Stimulated activated naive CD8-positive, alpha-beta T cell treated with anti-CD3 and anti-CD28 coated beads, Interleukin-15, Interleukin-2, amounts not matched to agents 100 ng/mL and 50 ng/mL, for 24 hours (primary cell): ENCODE measurements at regions not wholly inside any gene's neighbourhood (a gene's known extent, or its start where the extent isn't known, plus 50 kb on each side); places are given as distances from the start of the nearest gene placed in this dataset.

Experiments
- H3K27ac Mint-ChIP-seq: one replicate; pipeline ENCODE4 v1.8.0; 2021; ENCODE audit warnings: mild to moderate bottlenecking, mixed read lengths
- H3K27me3 Mint-ChIP-seq: one replicate; pipeline ENCODE4 v1.8.0; 2021; ENCODE audit warnings: mixed read lengths
- H3K36me3 Mint-ChIP-seq: one replicate; pipeline ENCODE4 v1.8.0; 2021; ENCODE audit warnings: low read depth, mixed read lengths
- H3K4me1 Mint-ChIP-seq: one replicate; pipeline ENCODE4 v1.8.0; 2021; ENCODE audit warnings: low read depth, mixed read lengths
- H3K4me3 Mint-ChIP-seq: one replicate; pipeline ENCODE4 v1.8.0; 2021; ENCODE audit warnings: mild to moderate bottlenecking, mixed read lengths
- H3K9me3 Mint-ChIP-seq: one replicate; pipeline ENCODE4 v1.8.0; 2021; ENCODE audit warnings: mixed read lengths

- Mint-ChIP-seq H3K36me3 (no peaks in the 10 kb centered on the region), H3K27ac (no peak overlapping the region), H3K9me3 (peaks cover 7% of the 10 kb centered on the region), H3K4me3 (no peak overlapping the region), H3K4me1 (no peaks in the 10 kb centered on the region), H3K27me3 (no peaks in the 10 kb centered on the region)
Measured at GRCh38 chr18:25005541-25006403, 346.2 kb downstream of the ZNF521 start.

GRCh38 chr18:25010623-25011374, 341.2 kb downstream of the ZNF521 start:
- H3K4me1 Mint-ChIP-seq, result no peaks in the 10 kb centered on the region
- no peak overlapping the region for H3K27ac Mint-ChIP-seq
- H3K36me3 Mint-ChIP-seq, result no peaks in the 10 kb centered on the region
- H3K27me3 Mint-ChIP-seq, result no peaks in the 10 kb centered on the region
- H3K9me3 Mint-ChIP-seq, result peaks cover 3% of the 10 kb centered on the region
- H3K4me3 Mint-ChIP-seq, result no peak overlapping the region
